ENCODE measurements at regions not wholly inside any gene's neighbourhood (a gene's known extent, or its start where the extent isn't known, plus 50 kb on each side); places are given as distances from the start of the nearest gene placed in this dataset.

DNA sequence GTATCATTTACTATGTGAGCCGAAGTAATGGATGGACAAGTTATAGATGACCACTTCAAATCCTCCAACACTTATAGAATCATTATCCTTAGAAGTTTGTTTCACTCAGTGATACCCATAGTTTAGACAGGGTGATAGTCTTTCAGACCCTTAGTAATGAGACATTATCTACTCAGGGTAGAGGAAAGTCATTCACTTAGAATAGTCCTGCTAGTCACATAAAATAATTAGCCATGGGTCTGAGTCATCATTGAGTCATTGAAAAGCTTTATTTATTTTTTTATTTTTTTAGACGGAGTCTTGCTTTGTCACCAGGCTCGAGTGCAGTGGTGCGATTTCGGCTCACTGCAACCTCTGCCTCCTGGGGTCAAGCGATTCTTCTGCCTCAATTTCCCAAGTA, 321.7 kb upstream of the FSTL5 start (continued):
- TF ChIP-seq MAFK (IDR thresholded peaks at IDR 0.05; ENCODE audit: low read depth, low read length) (no peak), TEAD4 (IDR thresholded peaks at IDR 0.05; ENCODE audit: low read depth, low read length) (no peak), RAD21 (IDR thresholded peaks at IDR 0.05 in 1 of 2, conservative IDR thresholded peaks at IDR 0.05 in 1 of 2; ENCODE audit: low read depth in 2 of 2, low read length in 2 of 2) (no peak)

All from H1 (cell line).